ENCODE measurements at regions not wholly inside any gene's neighbourhood (a gene's known extent, or its start where the extent isn't known, plus 50 kb on each side); places are given as distances from the start of the nearest gene placed in this dataset.
A peak's percentile ranks its signal among the peaks of the same experiment; 100 is the strongest.

DNA sequence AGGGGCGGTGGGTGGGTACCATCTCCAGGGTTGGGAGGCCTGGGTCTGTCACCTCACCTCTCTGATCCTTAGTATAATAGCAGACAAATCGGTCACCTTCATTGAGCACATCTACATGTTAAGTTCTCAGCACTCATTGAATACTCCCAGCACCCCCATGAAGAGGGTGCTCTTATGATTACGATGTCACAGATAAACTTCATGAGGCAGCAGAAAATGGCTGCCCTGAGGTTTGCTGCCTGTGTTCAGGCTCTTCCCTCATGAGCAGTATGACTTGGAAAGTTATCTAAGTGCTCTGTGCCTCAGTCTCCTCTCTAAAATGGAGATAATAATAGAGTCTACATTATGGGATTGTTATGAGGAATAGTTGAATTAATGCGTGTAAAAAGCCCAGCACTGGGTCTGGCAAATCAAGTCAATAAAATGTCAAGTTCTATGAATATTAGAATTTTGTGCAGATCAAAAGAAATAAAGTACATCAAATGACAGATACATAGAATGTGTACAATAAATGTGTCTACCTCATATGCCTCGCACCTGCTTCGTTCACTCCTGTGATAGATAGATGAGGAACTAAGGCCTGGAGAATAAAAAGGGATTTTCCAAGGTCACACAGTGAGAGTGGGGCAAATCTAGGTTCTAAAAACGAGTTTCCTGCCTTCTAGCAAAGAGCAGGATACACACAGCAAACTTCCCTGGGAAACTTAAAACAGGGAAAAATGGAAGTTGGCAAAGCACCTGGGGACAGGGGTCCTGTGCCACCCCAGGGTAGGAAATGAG lies 142.2 kb upstream of the MRPS22 start:
- TF ChIP-seq CTCF (IDR thresholded peaks at IDR 0.05) (no peak), EZH2 (IDR thresholded peaks at IDR 0.05) (no peak), EZH2phosphoT487 (IDR thresholded peaks at IDR 0.05) (no peak)
- H3K4me1 ChIP-seq, result no peaks in the 10 kb centered on the region
- peaks cover 16% of the 10 kb centered on the region for H3K27me3 ChIP-seq
- H3K4me1 Mint-ChIP-seq, result peaks cover 2% of the 10 kb centered on the region
- peaks cover 4% of the 10 kb centered on the region for H3K9me3 Mint-ChIP-seq
- peaks cover 4% of the 10 kb centered on the region for H3K27me3 Mint-ChIP-seq (ENCODE audit: insufficient read depth, low read depth)
- H3K27ac ChIP-seq, result no peak overlapping the region
- H3K4me2 ChIP-seq, result no peak overlapping the region
- no peak overlapping the region for H3K9ac ChIP-seq
- no peaks in the 10 kb centered on the region for H3F3A ChIP-seq (ENCODE audit: low read depth)
- H3K4me3 ChIP-seq, result no peak overlapping the region
- no peak for DNase-seq (ENCODE audit: low spot score)
- H2AFZ ChIP-seq (replicated peaks), result no peak overlapping the region
- H4K20me1 ChIP-seq (ENCODE audit: low read depth), result no peaks in the 10 kb centered on the region
- no peaks in the 10 kb centered on the region for H3K9me3 ChIP-seq (ENCODE audit: low read depth)
- H3K79me2 ChIP-seq (ENCODE audit: low read depth), result no peaks in the 10 kb centered on the region
- H3K4me3 Mint-ChIP-seq, result no peak overlapping the region
- no peaks in the 10 kb centered on the region for H3K36me3 Mint-ChIP-seq
- H3K36me3 ChIP-seq, result no peaks in the 10 kb centered on the region
- no peak overlapping the region for H3K27ac Mint-ChIP-seq

GRCh38 chr3:139202226-139202958 lies 141.4 kb upstream of the MRPS22 start:
- H2AFZ ChIP-seq (replicated peaks), result no peak overlapping the region
- H3K4me1 ChIP-seq, result no peaks in the 10 kb centered on the region
- Mint-ChIP-seq H3K4me1 (peaks cover 2% of the 10 kb centered on the region), H3K4me3 (no peak overlapping the region), H3K9me3 (no peaks in the 10 kb centered on the region), H3K36me3 (no peaks in the 10 kb centered on the region), H3K27me3 (ENCODE audit: insufficient read depth, low read depth) (peaks cover 4% of the 10 kb centered on the region), H3K27ac (no peak overlapping the region)
- TF ChIP-seq CTCF (IDR thresholded peaks at IDR 0.05) (peak; percentile 56), EZH2phosphoT487 (IDR thresholded peaks at IDR 0.05) (no peak)
- H3K27me3 ChIP-seq, result peaks cover 24% of the 10 kb centered on the region
- H3K4me3 ChIP-seq, result no peak overlapping the region
- no peaks in the 10 kb centered on the region for H3K79me2 ChIP-seq (ENCODE audit: low read depth)
- H3K27ac ChIP-seq, result no peak overlapping the region
- DNase-seq (ENCODE audit: low spot score), result peak; percentile 74
- no peak overlapping the region for H3K4me2 ChIP-seq
- no peaks in the 10 kb centered on the region for H3K36me3 ChIP-seq
- H3K9ac ChIP-seq, result no peak overlapping the region
- no peaks in the 10 kb centered on the region for H3F3A ChIP-seq (ENCODE audit: low read depth)
- no peaks in the 10 kb centered on the region for H3K9me3 ChIP-seq (ENCODE audit: low read depth)
- no peaks in the 10 kb centered on the region for H4K20me1 ChIP-seq (ENCODE audit: low read depth)

GRCh38 chr3:139202959-139203349 lies 140.9 kb upstream of the MRPS22 start:
- Histone ChIP-seq H4K20me1 (ENCODE audit: low read depth) (no peaks in the 10 kb centered on the region), H3K4me1 (no peaks in the 10 kb centered on the region), H3K9me3 (ENCODE audit: low read depth) (no peaks in the 10 kb centered on the region), H3K36me3 (no peaks in the 10 kb centered on the region), H3K4me2 (no peak overlapping the region), H3K9ac (no peak overlapping the region), H3K27me3 (peaks cover 29% of the 10 kb centered on the region), H3K4me3 (no peak overlapping the region), H3F3A (ENCODE audit: low read depth) (no peaks in the 10 kb centered on the region), H3K27ac (no peak overlapping the region), H2AFZ (replicated peaks) (no peak overlapping the region), H3K79me2 (ENCODE audit: low read depth) (no peaks in the 10 kb centered on the region)
- DNase-seq (ENCODE audit: low spot score), result no peak
- no peaks in the 10 kb centered on the region for H3K9me3 Mint-ChIP-seq
- no peaks in the 10 kb centered on the region for H3K36me3 Mint-ChIP-seq
- TF ChIP-seq CTCF (IDR thresholded peaks at IDR 0.05), result no peak
- TF ChIP-seq EZH2phosphoT487 (IDR thresholded peaks at IDR 0.05), result no peak
- no peak for TF ChIP-seq EZH2 (IDR thresholded peaks at IDR 0.05)
- H3K27me3 Mint-ChIP-seq (ENCODE audit: insufficient read depth, low read depth), result peaks cover 4% of the 10 kb centered on the region
- H3K4me3 Mint-ChIP-seq, result no peak overlapping the region
- H3K27ac Mint-ChIP-seq, result no peak overlapping the region
- H3K4me1 Mint-ChIP-seq, result peaks cover 2% of the 10 kb centered on the region

Data from neural progenitor cell (in vitro differentiated cells).